SJCRH30 (cell line): ENCODE measurements at regions not wholly inside any gene's neighbourhood (a gene's known extent, or its start where the extent isn't known, plus 50 kb on each side); places are given as distances from the start of the nearest gene placed in this dataset.

Source experiments
- DNase-seq, 2 experiments: peaks; one replicate each; pipeline ENCODE4 v3.0.0-alpha.2; 2015 to 2020
- H3K27ac ChIP-seq: fragments of 250-450 bp; sonication (Bioruptor Pico); 2 replicates; pipeline ENCODE4 v1.5.1; 2020; ENCODE audit warnings: mild to moderate bottlenecking, moderate library complexity
- H3K27me3 ChIP-seq: fragments of 250-450 bp; sonication (Bioruptor Pico); 2 replicates; pipeline ENCODE4 v1.5.1; 2020; ENCODE audit warnings: mild to moderate bottlenecking, moderate library complexity
- H3K36me3 ChIP-seq: fragments of 250-450 bp; sonication (Bioruptor Pico); 2 replicates; pipeline ENCODE4 v1.5.1; 2020; ENCODE audit warnings: mild to moderate bottlenecking, moderate library complexity
- H3K4me1 ChIP-seq: fragments of 250-450 bp; sonication (Bioruptor Pico); 2 replicates; pipeline ENCODE4 v1.5.1; 2020; ENCODE audit warnings: mild to moderate bottlenecking, moderate library complexity
- H3K4me3 ChIP-seq: fragments of 250-450 bp; sonication (Bioruptor Pico); 2 replicates; pipeline ENCODE4 v1.5.1; 2020; ENCODE audit warnings: mild to moderate bottlenecking, moderate library complexity
- H3K9me3 ChIP-seq: fragments of 250-450 bp; sonication (Bioruptor Pico); replicated peaks from 2 replicates; pipeline ENCODE4 v1.5.1; 2020; ENCODE audit warnings: mild to moderate bottlenecking, moderate library complexity

DNA sequence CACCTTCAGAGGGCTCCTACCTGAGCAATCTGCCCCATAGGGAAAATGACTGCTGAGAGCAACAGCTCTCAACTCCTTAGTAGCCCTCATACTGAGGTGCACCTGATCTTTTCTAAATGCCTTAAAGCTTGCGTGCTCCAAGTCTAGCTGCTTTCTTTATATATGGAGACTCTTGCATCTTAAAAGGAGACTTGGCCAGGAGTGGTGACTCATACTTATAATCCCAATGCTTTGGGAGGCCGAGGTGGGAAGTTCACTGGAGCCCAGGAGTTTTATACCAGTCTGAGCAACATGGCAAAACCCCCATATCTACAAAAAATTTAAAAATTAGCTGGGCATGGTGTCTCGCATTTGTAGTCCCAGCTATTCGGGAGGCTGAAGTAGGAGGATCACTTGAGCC is 78.1 kb upstream of the TRIM2 start:
- Histone ChIP-seq H3K27ac (no peak overlapping the region), H3K27me3 (no peaks in the 10 kb centered on the region), H3K36me3 (no peaks in the 10 kb centered on the region), H3K4me1 (no peaks in the 10 kb centered on the region), H3K9me3 (no peaks in the 10 kb centered on the region), H3K4me3 (no peak overlapping the region)
- DNase-seq, result no peak

DNA sequence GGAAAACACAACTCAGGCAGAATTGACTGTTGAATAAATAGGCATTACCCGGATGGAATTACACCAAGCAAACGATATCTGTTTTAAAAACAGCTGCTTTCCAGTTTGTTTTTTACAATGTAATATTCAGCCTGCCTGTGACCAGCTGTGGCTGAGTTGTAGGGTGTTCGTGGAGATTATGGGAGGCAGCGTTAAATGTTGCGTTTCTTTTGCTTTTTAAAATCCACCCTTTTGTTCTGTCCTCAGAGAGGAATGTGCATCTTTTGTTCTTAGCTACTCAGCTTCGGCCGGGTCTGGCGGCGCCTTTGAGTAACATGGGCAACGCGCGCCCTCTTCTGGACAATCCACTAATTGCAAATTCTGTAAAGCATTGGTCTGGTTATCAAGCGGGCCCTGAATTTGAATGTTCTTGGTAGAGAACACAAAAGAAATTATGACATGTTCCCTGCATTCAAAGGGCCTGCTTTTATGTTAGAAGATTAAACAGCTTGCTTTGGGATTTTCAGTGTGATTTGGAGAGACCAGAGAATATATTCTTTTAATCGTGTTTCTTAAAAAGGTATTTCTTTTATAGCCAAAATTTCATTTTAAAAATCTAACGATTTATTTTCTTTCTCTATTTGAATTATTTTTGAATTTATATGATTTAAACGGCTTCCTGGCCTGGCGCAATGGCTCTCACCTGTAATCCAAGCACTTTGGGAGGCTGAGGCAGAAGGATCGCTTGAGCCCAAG is 76.3 kb upstream of the TRIM2 start:
- H3K4me3 ChIP-seq, result peak overlapping the region; percentile 49
- no peaks in the 10 kb centered on the region for H3K27me3 ChIP-seq
- H3K27ac ChIP-seq, result no peak overlapping the region
- H3K4me1 ChIP-seq, result no peaks in the 10 kb centered on the region
- peak; percentile 75 to 90 for DNase-seq
- H3K9me3 ChIP-seq, result no peaks in the 10 kb centered on the region
- H3K36me3 ChIP-seq, result no peaks in the 10 kb centered on the region

DNA sequence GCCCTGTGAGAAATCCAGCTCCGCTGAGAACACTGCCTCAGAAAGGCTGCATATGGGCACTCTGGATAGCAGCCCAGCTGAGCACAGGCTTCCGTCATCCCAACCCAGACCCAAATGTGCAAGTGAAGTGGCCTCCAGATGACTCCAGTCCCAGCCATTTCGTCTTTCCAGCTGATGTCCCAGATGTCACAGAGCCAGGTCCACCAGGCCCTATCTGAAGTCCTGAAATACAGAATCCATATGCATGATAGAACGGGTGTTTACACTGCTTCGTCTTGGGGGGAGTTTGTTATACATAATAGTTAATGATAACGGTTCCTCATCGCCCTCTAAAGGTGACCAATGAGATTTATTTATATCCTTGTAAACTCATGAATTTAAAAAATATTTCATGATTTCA is 72.6 kb upstream of the TRIM2 start:
- Histone ChIP-seq H3K4me1 (no peaks in the 10 kb centered on the region), H3K36me3 (no peaks in the 10 kb centered on the region), H3K27ac (no peak overlapping the region), H3K27me3 (no peaks in the 10 kb centered on the region), H3K4me3 (no peak overlapping the region), H3K9me3 (no peaks in the 10 kb centered on the region)
- DNase-seq, result no peak

DNA sequence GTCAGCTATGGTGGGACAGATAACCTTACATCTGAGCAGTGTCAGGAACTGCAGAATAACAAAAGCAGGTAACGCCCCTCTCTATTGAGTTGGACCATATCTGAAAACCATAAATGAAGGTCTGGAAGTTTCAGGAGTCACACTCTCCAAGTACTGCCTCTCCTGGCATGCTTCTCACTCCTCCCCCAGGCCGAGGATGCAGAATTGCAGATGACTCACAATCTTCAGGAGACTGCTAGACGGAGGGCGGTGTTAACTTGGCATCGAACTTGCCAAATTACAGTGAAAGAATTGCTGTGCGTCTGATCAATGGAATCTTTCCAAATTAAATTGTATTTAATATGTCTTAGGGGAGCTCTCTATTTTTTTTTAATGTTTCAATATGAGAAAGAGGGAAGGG is 67.1 kb upstream of the TRIM2 start:
- H3K36me3 ChIP-seq, result no peaks in the 10 kb centered on the region
- no peaks in the 10 kb centered on the region for H3K9me3 ChIP-seq
- H3K27ac ChIP-seq, result no peak overlapping the region
- H3K4me3 ChIP-seq, result no peak overlapping the region
- no peak for DNase-seq
- no peaks in the 10 kb centered on the region for H3K4me1 ChIP-seq
- H3K27me3 ChIP-seq, result no peaks in the 10 kb centered on the region

DNA sequence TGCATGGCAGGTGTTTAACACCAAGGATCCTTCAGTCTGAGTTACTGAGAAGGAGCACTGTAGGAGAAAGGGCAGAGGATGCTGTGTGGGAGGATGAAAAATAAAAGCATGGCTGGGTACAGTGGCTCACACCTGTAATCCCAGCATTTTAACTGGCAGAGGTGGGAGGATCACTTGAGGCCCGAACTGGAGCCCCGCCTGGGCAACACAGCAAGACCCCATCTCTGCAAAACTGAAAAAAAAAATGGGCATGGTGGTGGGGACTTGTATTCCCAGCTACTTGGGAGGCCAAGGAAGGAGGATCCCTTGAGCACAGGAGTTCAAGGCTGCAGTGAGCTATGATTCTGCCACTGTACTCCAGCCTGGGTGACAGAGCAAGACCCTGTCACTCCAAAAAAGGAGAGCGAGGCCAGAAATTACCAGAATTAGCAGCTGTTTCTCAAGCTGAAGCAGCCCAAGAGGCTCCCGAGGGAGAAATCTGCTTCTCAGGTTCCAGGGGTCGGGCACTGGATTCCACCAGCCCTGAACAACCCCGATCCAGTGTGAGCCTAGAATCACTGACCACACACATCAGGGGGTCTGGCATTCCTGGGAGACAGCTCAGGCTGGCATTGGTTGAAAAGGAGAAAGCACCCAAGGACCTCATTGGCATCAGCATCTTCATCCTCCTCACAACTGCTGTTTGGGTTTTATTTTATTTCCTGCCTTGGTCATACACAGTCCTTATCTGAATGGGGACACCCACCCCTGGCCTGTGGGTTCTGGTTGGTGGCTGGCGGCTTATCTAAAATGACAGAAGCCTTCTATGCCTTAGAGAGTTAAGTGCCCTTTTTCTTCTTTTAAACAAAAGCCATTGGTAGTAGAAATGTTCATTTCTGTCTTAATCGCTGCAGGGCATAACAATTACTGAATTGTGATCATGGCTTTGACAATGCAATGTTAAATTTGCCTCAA is 66.3 kb upstream of the TRIM2 start:
- peak; percentile 40 to 51 for DNase-seq
- Histone ChIP-seq H3K36me3 (no peaks in the 10 kb centered on the region), H3K27ac (no peak overlapping the region)

DNA sequence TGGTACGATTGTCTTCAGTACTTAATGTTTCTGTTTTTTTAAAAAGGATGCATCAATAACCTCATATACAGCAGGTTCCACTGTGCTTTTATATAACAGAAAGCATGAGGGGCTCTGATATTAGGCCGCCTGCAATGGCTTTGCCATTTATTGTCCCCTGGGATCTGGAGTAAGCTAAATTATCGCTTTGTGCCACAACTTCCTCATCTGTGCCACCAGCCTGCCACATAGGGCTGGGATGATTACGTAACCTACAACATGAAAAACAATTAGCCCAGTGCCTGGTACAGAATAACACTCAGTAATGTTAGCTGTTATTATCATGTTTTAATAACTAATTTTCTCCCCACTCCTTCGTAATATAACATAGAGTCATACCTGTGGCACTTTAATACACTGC is 65.5 kb upstream of the TRIM2 start:
- Histone ChIP-seq H3K4me3 (no peak overlapping the region), H3K27me3 (no peaks in the 10 kb centered on the region), H3K4me1 (peaks cover 6% of the 10 kb centered on the region), H3K36me3 (no peaks in the 10 kb centered on the region), H3K9me3 (no peaks in the 10 kb centered on the region), H3K27ac (no peak overlapping the region)
- no peak for DNase-seq

More for the DNA sequence above, 66.3 kb upstream of the TRIM2 start:
- Histone ChIP-seq H3K4me1 (no peaks in the 10 kb centered on the region), H3K4me3 (no peak overlapping the region), H3K9me3 (no peaks in the 10 kb centered on the region), H3K27me3 (no peaks in the 10 kb centered on the region)

DNA sequence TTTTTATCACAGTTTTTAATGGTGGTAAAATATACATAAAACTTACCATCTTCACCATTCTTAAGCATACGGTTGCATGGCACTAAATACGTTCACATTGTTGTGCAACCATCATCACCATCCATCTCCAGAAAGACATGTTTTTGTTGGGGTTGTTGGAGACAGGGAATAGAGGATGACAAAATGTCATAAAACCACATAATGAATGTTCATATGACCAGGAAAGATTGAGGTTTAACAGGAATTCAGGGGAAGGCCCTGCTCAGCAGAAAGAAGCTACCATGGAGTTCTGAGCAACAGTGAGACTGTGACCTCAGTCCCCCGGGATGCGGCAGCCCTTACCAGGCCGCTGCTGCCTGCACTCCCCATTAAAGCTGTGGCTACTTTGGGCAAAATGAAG is 63.9 kb upstream of the TRIM2 start:
- Histone ChIP-seq H3K27me3 (no peaks in the 10 kb centered on the region), H3K4me1 (peaks cover 18% of the 10 kb centered on the region), H3K36me3 (no peaks in the 10 kb centered on the region), H3K4me3 (no peak overlapping the region), H3K9me3 (no peaks in the 10 kb centered on the region), H3K27ac (no peak overlapping the region)
- DNase-seq, result no peak

DNA sequence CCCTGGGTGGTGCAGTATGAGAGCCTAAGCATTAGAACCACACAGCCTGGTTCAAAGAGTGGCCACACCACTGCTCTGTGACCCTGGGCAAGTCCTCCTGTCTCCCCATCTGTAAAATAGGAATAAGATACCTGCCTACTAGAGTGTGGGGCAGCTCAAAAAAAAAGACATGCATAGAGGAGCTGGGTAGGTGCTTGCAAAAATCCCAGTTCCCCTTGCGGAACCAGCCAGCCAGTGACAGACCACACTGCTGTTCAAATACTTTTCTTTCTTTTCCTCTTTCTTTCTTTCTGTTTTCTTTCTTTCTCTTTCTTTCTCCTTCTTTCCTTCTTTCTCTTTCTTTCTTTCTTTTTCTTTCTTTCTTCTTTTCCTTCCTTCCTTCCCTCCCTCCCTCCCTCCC is 63.0 kb upstream of the TRIM2 start:
- H3K27me3 ChIP-seq, result no peaks in the 10 kb centered on the region
- H3K27ac ChIP-seq, result no peak overlapping the region

DNA sequence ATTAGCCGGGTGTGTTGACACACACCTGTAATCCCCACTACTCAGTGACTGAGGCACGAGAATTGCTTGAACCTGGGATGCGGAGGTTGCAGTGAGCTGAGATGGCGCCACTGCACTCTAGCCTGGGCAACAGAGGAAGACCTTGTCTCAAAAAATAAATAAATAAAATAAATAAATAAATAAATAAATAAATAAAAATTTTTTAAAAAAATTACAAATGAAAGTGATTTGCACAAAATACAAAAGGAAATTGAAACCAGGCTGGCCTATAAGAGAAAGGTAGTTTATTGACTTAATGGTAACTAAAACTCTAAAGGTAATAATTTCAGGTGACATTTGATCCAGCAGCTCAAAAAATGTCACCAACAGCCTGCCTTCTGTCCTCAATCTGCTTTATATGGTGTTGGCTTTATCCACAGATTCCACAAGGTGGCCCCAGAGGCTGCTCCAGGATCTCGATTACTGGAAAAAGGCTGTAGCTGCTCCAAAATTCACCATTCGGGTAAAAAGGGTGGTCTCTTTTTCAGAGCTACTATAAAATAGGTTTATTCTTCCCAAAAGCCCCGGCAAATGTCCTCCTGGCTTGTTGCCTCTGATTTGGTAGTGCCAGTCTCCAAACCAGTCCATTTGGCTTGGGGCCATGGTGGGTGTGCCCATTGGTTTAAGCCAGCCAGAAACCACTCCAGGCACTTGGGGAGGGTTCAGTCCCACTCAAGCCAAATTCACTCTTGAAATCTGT is 61.4 kb upstream of the TRIM2 start:
- H3K27me3 ChIP-seq, result no peaks in the 10 kb centered on the region
- H3K36me3 ChIP-seq, result no peaks in the 10 kb centered on the region
- H3K4me1 ChIP-seq, result peaks cover 18% of the 10 kb centered on the region
- H3K27ac ChIP-seq, result peak overlapping the region; percentile 34
- peak; percentile 63 to 84 for DNase-seq
- H3K4me3 ChIP-seq, result peak overlapping the region; percentile 27
- no peaks in the 10 kb centered on the region for H3K9me3 ChIP-seq

More for the DNA sequence above, 63.0 kb upstream of the TRIM2 start:
- H3K4me3 ChIP-seq, result no peak overlapping the region
- H3K4me1 ChIP-seq, result peaks cover 18% of the 10 kb centered on the region
- H3K36me3 ChIP-seq, result no peaks in the 10 kb centered on the region
- no peak for DNase-seq
- H3K9me3 ChIP-seq, result no peaks in the 10 kb centered on the region

DNA sequence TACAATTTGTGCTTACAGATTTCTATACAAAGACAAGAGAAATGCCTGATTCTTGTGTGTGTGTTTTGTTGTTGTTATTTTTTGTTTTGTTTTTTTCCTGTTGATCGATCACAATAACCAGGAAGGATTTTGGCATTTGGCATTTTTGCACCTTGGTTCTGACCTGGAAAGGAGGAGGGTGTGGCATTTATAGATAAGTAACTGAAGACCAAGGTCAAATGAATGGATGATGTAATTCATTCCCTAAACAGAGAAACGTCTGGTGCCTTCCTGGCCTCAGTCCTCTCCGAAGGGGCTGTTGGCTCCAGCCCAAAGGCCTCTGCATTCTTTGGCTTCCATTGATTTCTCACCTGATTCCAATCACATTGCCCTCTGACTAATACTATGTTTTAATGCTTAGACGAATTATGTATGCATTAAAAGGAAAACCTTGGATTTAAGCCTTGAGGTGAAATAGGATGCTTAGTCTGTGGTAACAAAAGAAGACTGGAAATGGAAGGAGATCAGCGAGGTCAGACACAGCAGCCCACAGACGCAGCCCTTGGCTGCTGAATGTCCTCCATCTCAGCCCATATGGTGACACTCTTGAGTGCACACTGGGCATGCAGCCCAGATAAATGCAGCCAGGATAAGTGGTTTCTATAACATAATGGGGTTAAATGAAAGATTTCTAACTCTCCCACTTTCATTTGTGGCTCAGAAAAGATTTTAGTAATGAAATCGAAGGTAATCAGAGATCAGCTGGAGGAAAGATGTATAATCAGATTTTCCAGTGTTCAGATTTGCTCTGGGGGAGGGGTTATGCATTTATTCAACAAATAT is 60.5 kb upstream of the TRIM2 start:
- H3K4me1 ChIP-seq, result peaks cover 18% of the 10 kb centered on the region
- H3K27me3 ChIP-seq, result no peaks in the 10 kb centered on the region
- H3K4me3 ChIP-seq, result peak overlapping the region; percentile 27
- H3K27ac ChIP-seq, result peak overlapping the region; percentile 34
- H3K9me3 ChIP-seq, result no peaks in the 10 kb centered on the region
- H3K36me3 ChIP-seq, result no peaks in the 10 kb centered on the region
- peak; percentile 54 to 73 for DNase-seq

DNA sequence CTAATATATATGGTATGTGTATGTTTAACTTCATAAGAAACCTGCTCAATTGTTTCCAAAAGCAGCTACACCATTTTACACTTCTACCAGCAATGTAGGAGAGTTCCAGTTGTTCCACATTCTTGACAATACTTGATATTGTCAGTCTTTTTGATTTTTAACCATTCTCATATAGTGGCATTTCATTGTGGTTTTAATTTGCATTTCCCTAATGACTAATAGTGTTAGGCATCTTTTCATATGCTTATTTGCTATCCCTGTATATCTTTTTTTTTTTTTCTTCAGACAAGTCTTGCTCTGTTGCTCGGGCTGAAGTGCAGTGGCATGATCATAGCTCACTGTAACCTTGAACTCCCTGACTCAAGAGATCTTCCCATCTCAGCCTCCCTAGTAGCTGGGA is 58.2 kb upstream of the TRIM2 start:
- no peak overlapping the region for H3K4me3 ChIP-seq
- H3K36me3 ChIP-seq, result no peaks in the 10 kb centered on the region
- H3K27ac ChIP-seq, result no peak overlapping the region
- H3K27me3 ChIP-seq, result no peaks in the 10 kb centered on the region
- peaks cover 18% of the 10 kb centered on the region for H3K4me1 ChIP-seq
- H3K9me3 ChIP-seq, result no peaks in the 10 kb centered on the region
- no peak for DNase-seq

DNA sequence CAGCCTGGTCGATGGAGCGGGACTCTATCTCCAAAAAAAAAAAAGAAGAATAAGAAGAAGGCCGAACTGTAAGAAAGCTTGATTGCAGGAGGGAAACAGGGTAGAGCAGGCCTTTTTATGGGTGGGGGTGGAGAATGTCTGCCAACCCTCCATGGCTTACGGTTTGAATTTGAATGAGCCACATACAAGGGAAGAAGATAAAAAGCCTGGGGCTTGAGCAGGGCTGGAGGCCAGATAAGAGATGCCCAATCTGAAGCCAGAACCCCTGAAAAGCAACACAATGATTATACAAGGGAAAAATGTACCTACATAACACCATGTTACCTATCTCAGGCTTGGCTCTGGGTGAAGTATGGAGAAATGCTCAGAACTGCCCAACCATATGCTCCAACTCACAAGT is 57.3 kb upstream of the TRIM2 start:
- Histone ChIP-seq H3K9me3 (no peaks in the 10 kb centered on the region), H3K4me3 (no peak overlapping the region), H3K36me3 (no peaks in the 10 kb centered on the region), H3K27me3 (no peaks in the 10 kb centered on the region), H3K27ac (no peak overlapping the region), H3K4me1 (peaks cover 18% of the 10 kb centered on the region)
- no peak for DNase-seq

DNA sequence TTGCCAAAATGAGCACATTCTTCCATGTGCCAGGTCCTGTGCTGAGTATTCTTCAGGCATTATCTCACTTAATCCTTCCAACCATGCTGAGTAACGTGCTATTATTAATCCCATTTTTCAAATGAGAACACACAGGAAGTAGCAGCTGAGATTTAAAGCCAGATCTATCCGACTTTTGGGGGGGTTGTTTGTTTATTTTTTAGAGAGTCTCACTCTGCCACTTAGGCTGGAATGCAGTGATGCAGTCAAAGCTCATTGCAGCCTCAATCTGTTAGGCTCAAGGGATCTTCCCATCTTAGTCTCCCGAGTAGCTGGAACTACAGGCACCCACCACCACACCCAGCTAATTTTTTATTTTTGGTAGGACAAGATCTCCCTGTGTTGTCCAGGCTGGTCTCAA is 55.5 kb upstream of the TRIM2 start:
- H3K27me3 ChIP-seq, result no peaks in the 10 kb centered on the region
- no peaks in the 10 kb centered on the region for H3K36me3 ChIP-seq
- no peak overlapping the region for H3K4me3 ChIP-seq
- no peak overlapping the region for H3K27ac ChIP-seq
- H3K4me1 ChIP-seq, result peaks cover 12% of the 10 kb centered on the region
- no peak for DNase-seq
- H3K9me3 ChIP-seq, result no peaks in the 10 kb centered on the region
